Stomach (tissue), 8 donors: ENCODE measurements at regions not wholly inside any gene's neighbourhood (a gene's known extent, or its start where the extent isn't known, plus 50 kb on each side); places are given as distances from the start of the nearest gene placed in this dataset.

ENCODE experiments used
- DNase-seq, 2 donors: peaks; one replicate each; pipeline versions ENCODE4 v3.0.0 to v3.0.0-alpha.2; 2013 to 2019
- H3K27ac ChIP-seq, 5 donors: fragments of 200-600 bp in 4 of 5; sonication (generic) in 4 of 5; one replicate each; pipeline ENCODE4 v1.5.1; 2013 to 2019; ENCODE audit warnings: mild to moderate bottlenecking in 1 of 5, moderate library complexity in 1 of 5
- H3K27me3 ChIP-seq, 3 donors: fragments of 200-600 bp; sonication (generic); one replicate each; pipeline ENCODE4 v1.5.1; 2017 to 2019; ENCODE audit warnings: mixed run types in 1 of 3
- H3K36me3 ChIP-seq, 4 donors: fragments of 200-600 bp; sonication (generic); 1 replicate in 3 of 4; 2 replicates in 1 of 4; pipeline ENCODE4 v1.5.1; 2016 to 2019
- H3K4me1 ChIP-seq, 4 donors: fragments of 200-600 bp; sonication (generic); one replicate each; pipeline ENCODE4 v1.5.1; 2016 to 2019
- H3K4me3 ChIP-seq, 4 donors: fragments of 200-600 bp; sonication (generic) in 3 of 4; one replicate each; pipeline ENCODE4 v1.5.1; 2016 to 2019; ENCODE audit warnings: mild to moderate bottlenecking in 1 of 4
- H3K9me3 ChIP-seq, 4 donors: fragments of 200-600 bp; sonication (generic); one replicate each; pipeline ENCODE4 v1.5.1; 2016 to 2019
- EP300 ChIP-seq: sonication (generic); formaldehyde crosslinking; IDR thresholded peaks from one replicate; pipeline ENCODE4 v1.6.1; 2017; ENCODE audit warnings: antibody characterized with exemption
- POLR2A ChIP-seq, 4 donors: fragments of 450-650 bp; IDR thresholded peaks; one replicate each; pipeline ENCODE4 v1.6.1; 2016; ENCODE audit warnings: antibody characterized with exemption in 4 of 4, control low read depth in 2 of 4, mild to moderate bottlenecking in 1 of 4, moderate library complexity in 1 of 4
- POLR2AphosphoS5 ChIP-seq, 3 donors: sonication (generic); formaldehyde crosslinking; IDR thresholded peaks; one replicate each; pipeline ENCODE4 v1.6.1; 2016; ENCODE audit warnings: antibody characterized with exemption in 3 of 3
- WGBS, 5 donors: extraction: QIAGEN DNeasy Blood & Tissue Kit in 3 of 5; methylation state at CpG; one replicate each; pipeline versions ENCODE4 v1.1.5 to v1.1.7; 2013 to 2018; 5-methylcytosine and 5-hydroxymethylcytosine counted together
- intact Hi-C: fragments of 100-400 bp; cut with DNase I; formaldehyde crosslinking; loops from one replicate; pipeline ENCODE4 v1.15.1; 2023; ENCODE audit warnings: low total_unique reads
- TF ChIP-seq, protein P1 (sequence below), 7 experiments: fragments of 450-650 bp in 4 of 7; fragments of 200-600 bp in 3 of 7; sonication (generic) in 3 of 7; IDR thresholded peaks; one replicate each; pipeline ENCODE4 v1.5.1; 2016 to 2019; ENCODE audit warnings: antibody characterized with exemption in 7 of 7, control low read depth in 2 of 7, mild to moderate bottlenecking in 1 of 7
- donor health status: healthy with polysubstance abuse.
- donor health status: Bipolar disorder and iron deficiency.
- donor health status: healthy.

DNA sequence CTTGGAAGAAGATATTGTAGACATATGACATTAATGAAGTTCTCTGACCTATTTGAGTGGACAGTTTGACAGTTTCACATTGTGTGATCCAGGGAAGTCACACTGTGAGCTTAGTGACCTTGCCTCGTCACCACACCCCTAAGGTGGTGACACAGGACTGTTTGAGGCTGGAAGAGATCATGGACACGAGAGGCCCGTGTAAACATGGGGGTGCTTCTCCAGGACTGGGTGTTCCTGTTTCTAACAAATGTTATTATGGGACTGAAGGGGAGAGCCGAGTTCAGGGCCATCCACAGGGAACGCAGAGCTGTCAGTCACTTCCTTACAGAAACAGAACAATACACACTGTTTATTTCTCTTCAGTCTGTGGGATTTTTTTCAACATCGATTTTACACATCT, 96.5 kb upstream of the DNAJC19 start:
- Histone ChIP-seq H3K27ac (no peak overlapping the region), H3K4me1 (no peaks in the 10 kb centered on the region), H3K4me3 (no peak overlapping the region), H3K27me3 (no peaks in the 10 kb centered on the region), H3K36me3 (no peaks in the 10 kb centered on the region), H3K9me3 (peaks cover 0 to 6% (median under 1%) of the 10 kb centered on the region in 4 donors)
- DNase-seq: no peak
- TF ChIP-seq, protein P1, sequence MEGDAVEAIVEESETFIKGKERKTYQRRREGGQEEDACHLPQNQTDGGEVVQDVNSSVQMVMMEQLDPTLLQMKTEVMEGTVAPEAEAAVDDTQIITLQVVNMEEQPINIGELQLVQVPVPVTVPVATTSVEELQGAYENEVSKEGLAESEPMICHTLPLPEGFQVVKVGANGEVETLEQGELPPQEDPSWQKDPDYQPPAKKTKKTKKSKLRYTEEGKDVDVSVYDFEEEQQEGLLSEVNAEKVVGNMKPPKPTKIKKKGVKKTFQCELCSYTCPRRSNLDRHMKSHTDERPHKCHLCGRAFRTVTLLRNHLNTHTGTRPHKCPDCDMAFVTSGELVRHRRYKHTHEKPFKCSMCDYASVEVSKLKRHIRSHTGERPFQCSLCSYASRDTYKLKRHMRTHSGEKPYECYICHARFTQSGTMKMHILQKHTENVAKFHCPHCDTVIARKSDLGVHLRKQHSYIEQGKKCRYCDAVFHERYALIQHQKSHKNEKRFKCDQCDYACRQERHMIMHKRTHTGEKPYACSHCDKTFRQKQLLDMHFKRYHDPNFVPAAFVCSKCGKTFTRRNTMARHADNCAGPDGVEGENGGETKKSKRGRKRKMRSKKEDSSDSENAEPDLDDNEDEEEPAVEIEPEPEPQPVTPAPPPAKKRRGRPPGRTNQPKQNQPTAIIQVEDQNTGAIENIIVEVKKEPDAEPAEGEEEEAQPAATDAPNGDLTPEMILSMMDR (IDR thresholded peaks at IDR 0.05): no peak
- no peak for TF ChIP-seq POLR2A (IDR thresholded peaks at IDR 0.05)
- TF ChIP-seq POLR2AphosphoS5 (IDR thresholded peaks at IDR 0.05): no peak
- no peak for TF ChIP-seq EP300
- intact Hi-C loops: no loop called here
- WGBS, 5 donors: 53 to 62% (median 57%) methylated on average over 6 of the region's 6 CpGs

DNA sequence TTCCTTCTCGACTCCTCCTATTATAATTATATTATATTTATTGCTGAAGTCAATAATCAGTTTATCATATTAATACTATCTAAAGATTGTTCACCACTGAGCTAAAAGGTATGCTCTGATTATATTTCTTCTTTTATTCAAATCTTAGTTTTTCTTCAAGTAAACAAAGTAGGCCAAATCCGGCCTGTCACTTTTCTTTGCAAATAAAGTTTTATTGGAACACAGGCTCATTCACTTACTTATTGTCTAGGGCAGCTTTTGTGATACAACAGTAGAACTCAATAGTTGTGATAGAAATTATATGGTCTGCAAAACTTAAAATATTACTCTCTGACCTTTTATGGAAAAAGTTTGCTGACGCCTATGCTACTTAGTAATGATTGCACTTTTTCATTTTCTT, 92.4 kb upstream of the DNAJC19 start:
- intact Hi-C loops: no loop called here
- Histone ChIP-seq H3K4me3 (no peak overlapping the region), H3K4me1 (no peaks in the 10 kb centered on the region), H3K27ac (no peak overlapping the region), H3K27me3 (no peaks in the 10 kb centered on the region), H3K9me3 (no peaks in the 10 kb centered on the region), H3K36me3 (no peaks in the 10 kb centered on the region)
- no peak for TF ChIP-seq POLR2A (IDR thresholded peaks at IDR 0.05)
- TF ChIP-seq POLR2AphosphoS5 (IDR thresholded peaks at IDR 0.05): no peak
- TF ChIP-seq EP300: no peak
- TF ChIP-seq, protein P1 (IDR thresholded peaks at IDR 0.05): no peak
- no peak for DNase-seq
- WGBS, 5 donors: 86 to 92% (median 90%) methylated on average over 3 of the region's 3 CpGs

DNA sequence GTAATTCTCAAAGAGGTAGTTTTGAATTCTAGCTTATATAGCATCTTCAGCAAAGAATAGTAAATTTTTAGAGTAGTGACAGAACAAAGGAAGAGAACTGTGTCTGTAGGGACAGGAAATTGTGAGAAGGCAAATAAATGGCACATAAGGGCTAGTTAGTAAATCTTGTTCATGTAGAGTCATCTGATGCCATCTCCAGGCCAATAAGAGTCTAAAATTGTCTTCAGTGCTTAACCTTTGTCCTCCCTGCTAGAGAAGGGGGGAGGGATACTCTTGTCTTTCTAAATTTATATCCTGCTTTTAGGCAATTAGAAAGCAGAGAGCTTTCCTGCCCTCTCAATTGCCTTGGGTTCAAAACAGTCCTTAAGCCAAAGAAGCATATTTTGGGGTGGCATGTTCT, 87.0 kb upstream of the DNAJC19 start:
- H3K27me3 ChIP-seq: no peaks in the 10 kb centered on the region
- H3K4me1 ChIP-seq: no peaks in the 10 kb centered on the region
- no peak overlapping the region for H3K27ac ChIP-seq
- intact Hi-C loops: no loop called here
- no peak overlapping the region for H3K4me3 ChIP-seq
- H3K36me3 ChIP-seq: no peaks in the 10 kb centered on the region
- peaks cover 0 to 19% (median 9%) of the 10 kb centered on the region in 4 donors for H3K9me3 ChIP-seq
- TF ChIP-seq, protein P1 (IDR thresholded peaks at IDR 0.05): no peak
- no peak for TF ChIP-seq EP300
- no peak for TF ChIP-seq POLR2AphosphoS5 (IDR thresholded peaks at IDR 0.05)
- TF ChIP-seq POLR2A (IDR thresholded peaks at IDR 0.05): no peak
- DNase-seq: no peak

DNA sequence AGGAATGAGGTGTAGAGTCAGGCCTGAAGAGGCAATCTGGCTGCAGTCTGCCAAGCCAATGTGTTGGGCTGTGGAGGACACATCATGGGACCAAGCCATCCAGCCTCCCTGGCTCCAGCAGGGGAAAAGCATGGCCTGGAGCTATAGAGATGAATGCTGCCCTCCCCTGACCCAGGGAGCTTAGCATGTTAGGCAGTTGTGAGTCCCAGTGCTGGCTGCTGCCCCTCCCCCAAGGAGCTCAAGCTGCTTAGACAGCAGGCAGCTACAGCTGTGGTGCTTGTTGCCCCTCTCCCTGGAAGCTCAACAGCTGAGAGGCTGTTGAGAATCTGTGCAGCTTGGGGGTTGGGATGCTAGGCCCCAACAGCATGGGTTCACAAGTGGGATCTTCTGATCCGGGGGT, 85.6 kb upstream of the DNAJC19 start:
- H3K4me3 ChIP-seq: no peak overlapping the region
- no peaks in the 10 kb centered on the region for H3K36me3 ChIP-seq
- H3K27ac ChIP-seq: no peak overlapping the region
- 83 to 100% (median 90%) methylated on average over 1 of the region's 1 CpG for WGBS, 5 donors
- H3K9me3 ChIP-seq: peaks cover 0 to 19% (median 9%) of the 10 kb centered on the region in 4 donors
- TF ChIP-seq POLR2AphosphoS5 (IDR thresholded peaks at IDR 0.05): no peak
- TF ChIP-seq EP300: no peak
- no peaks in the 10 kb centered on the region for H3K4me1 ChIP-seq
- no peaks in the 10 kb centered on the region for H3K27me3 ChIP-seq
- intact Hi-C loops: no loop called here
- no peak for DNase-seq

DNA sequence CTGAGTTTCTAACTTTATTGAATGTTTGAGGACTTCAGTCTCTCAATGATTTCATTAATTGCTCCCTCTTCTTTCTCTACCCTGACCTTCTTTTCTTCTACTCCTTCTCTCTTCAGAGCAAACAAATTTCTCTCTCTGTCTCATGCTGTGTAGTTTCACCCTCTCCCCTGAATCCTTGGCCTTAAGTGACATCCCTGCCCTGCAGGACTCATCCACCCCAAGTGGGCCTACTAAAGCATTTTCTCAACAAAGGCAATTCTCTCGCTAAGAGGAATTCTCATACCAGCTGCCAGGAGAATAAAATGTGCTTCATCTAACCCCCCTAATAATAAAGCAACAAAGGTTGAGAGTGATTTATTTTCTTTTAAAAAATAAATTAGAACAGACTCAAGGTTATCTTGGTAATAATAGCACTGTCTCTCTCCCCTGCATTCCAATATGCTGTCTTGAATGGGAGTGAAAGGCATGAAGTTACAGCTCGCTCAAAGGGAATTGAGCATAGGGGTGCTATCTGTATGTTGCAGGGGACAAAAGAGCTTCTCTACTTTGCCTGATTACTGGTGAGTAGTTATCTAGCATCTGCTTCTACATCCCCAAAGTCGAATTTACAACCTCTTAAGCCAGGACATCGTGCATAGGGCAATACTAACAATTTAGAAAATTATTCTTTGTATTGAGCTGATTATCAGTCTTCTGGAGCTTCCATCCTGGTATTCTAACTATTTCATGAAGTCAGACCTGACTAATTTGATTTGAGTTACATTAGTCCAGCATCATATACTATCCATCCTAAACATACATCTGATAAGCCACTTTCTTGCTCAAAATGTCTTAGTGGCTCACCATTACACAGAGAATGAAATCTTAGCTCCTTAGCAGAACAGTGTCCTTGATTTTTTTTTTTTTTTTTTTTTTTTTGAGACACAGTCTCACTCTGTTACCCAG, 76.9 kb upstream of the DNAJC19 start:
- no peaks in the 10 kb centered on the region for H3K4me1 ChIP-seq
- DNase-seq: no peak
- TF ChIP-seq EP300 (no peak), POLR2A (IDR thresholded peaks at IDR 0.05) (no peak), POLR2AphosphoS5 (IDR thresholded peaks at IDR 0.05) (no peak)
- TF ChIP-seq, protein P1 (IDR thresholded peaks at IDR 0.05): no peak
- intact Hi-C loops: no loop called here
- H3K4me3 ChIP-seq: no peak overlapping the region
- no peaks in the 10 kb centered on the region for H3K27me3 ChIP-seq
- no peaks in the 10 kb centered on the region for H3K36me3 ChIP-seq
- no peak overlapping the region for H3K27ac ChIP-seq
- no peaks in the 10 kb centered on the region for H3K9me3 ChIP-seq
- 65 to 73% (median 67%) methylated on average over 4 of the region's 4 CpGs for WGBS, 5 donors
